Panc1 (cell line): ENCODE measurements at regions not wholly inside any gene's neighbourhood (a gene's known extent, or its start where the extent isn't known, plus 50 kb on each side); places are given as distances from the start of the nearest gene placed in this dataset.

ENCODE experiments used
- ATAC-seq: fragments of 200-7000 bp; cut with Tn5 transposase; 2 replicates; pipeline ENCODE4 v1.9.1; 2020; ENCODE audit warnings: mild to moderate bottlenecking, moderate library complexity
- BruUV-seq: library from RNA; stranded (reverse); fragments of 400-500 nt; replicated peaks from 2 replicates; lab custom pipeline; 2021; lab: Mats Ljungman, UMichigan
- CTCF ChIA-PET: fragments of 300-600 bp; sonication (Branson Sonifier 250); formaldehyde crosslinking; loops from one replicate; lab custom pipeline; 2022; ENCODE audit warnings: antibody characterized with exemption; lab: Charles Lee
- POLR2A ChIA-PET: fragments of 300-600 bp; sonication (Branson Sonifier 250); formaldehyde crosslinking; loops from one replicate; lab custom pipeline; 2022; ENCODE audit warnings: antibody characterized with exemption; lab: Charles Lee
- DNase-seq: peaks from one replicate; pipeline ENCODE4 v3.0.0-alpha.2; 2010; ENCODE audit warnings: low read depth, low spot score
- H3K27ac ChIP-seq: 2 replicates; pipeline ENCODE4 v1.5.1; 2011; ENCODE audit warnings: mild to moderate bottlenecking, low read length, inconsistent platforms
- H3K27me3 ChIP-seq: fragments of 200-500 bp; sonication (Bioruptor generic); 2 replicates; pipeline ENCODE4 v1.6.0; 2014; ENCODE audit warnings: low read length, inconsistent platforms; ENCODE audit not compliant: control insufficient read depth, insufficient read depth
- H3K36me3 ChIP-seq: fragments of 200-500 bp; sonication (Bioruptor generic); 2 replicates; pipeline ENCODE4 v1.5.1; 2014; ENCODE audit warnings: inconsistent platforms, mild to moderate bottlenecking, low read length, moderate library complexity; ENCODE audit not compliant: control insufficient read depth, insufficient read depth
- H3K4me1 ChIP-seq: 2 replicates; pipeline ENCODE4 v1.5.1; 2011; ENCODE audit warnings: inconsistent platforms, mild to moderate bottlenecking, low read length, moderate library complexity; ENCODE audit not compliant: control insufficient read depth, insufficient read depth
- H3K4me3 ChIP-seq, 2 experiments: 2 replicates each; pipeline ENCODE4 v1.5.1; 2011 to 2012; ENCODE audit warnings: low read depth in 2 of 2, low read length in 2 of 2, mild to moderate bottlenecking in 2 of 2, inconsistent platforms in 1 of 2, moderate library complexity in 1 of 2
- H3K9me3 ChIP-seq: fragments of 200-500 bp; sonication (Bioruptor generic); 2 replicates; pipeline ENCODE4 v1.5.1; 2014; ENCODE audit warnings: low read depth, mild to moderate bottlenecking, inconsistent platforms, low read length, moderate library complexity; ENCODE audit not compliant: control insufficient read depth, insufficient read depth
- POLR2AphosphoS5 ChIP-seq: IDR thresholded peaks from 2 replicates; pipeline ENCODE4 v1.6.1; 2012; ENCODE audit warnings: mild to moderate bottlenecking, low read depth, low read length, moderate library complexity
- SIN3A ChIP-seq: IDR thresholded peaks from 2 replicates; pipeline ENCODE4 v1.6.1; 2012; ENCODE audit warnings: low read depth, mild to moderate bottlenecking, low read length, moderate library complexity, borderline replicate concordance; ENCODE audit not compliant: insufficient read depth
- TCF7L2 ChIP-seq: IDR thresholded peaks from 2 replicates; pipeline ENCODE4 v1.6.1; 2011; ENCODE audit warnings: mild to moderate bottlenecking, low read depth, low read length, inconsistent platforms
- in situ Hi-C: cut with HindIII; loops from 2 replicates; pipeline ENCODE4 v1.10.0; 2016; ENCODE audit warnings: low sequenced_read_pairs, low pct_unique_long_range_greater_than_20kb
- intact Hi-C: fragments of 100-400 bp; cut with micrococcal nuclease; formaldehyde crosslinking; loops from one replicate; pipeline ENCODE4 v1.10.0; 2022; ENCODE audit not compliant: unreplicated experiment
- TF ChIP-seq, protein P1 (sequence below): fragments of 450-650 bp; IDR thresholded peaks from 2 replicates; pipeline ENCODE4 v1.5.1; 2017; ENCODE audit warnings: mild to moderate bottlenecking
- TF ChIP-seq, protein P2 (sequence below), 2 experiments: IDR thresholded peaks; 2 replicates each; pipeline ENCODE4 v1.6.1; 2011 to 2012; ENCODE audit warnings: low read depth in 2 of 2, control low read depth in 1 of 2, low read length in 1 of 2, mild to moderate bottlenecking in 1 of 2, moderate library complexity in 1 of 2; ENCODE audit not compliant: insufficient read depth in 1 of 2

DNA sequence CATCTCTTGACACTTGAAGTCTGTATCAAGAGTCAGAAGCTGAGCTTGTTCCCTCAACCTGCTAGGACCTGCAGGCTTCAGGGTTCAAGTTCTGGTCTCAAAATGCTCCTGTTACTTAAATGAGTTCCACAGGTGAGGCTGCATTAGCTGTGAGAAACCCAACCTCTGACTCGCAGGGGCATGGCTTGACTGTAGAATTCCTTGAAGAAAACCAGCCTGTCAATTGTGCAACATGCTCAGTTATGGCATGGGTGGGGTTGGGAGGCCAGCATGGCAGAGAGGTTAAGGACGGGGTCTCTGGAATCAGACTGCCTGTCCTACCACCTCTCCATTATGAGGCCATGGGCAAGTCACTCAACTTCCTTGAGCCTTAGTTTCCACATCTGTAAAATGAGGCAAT, 235.8 kb downstream of the EN1 start:
- no peaks in the 10 kb centered on the region for H3K9me3 ChIP-seq

DNA sequence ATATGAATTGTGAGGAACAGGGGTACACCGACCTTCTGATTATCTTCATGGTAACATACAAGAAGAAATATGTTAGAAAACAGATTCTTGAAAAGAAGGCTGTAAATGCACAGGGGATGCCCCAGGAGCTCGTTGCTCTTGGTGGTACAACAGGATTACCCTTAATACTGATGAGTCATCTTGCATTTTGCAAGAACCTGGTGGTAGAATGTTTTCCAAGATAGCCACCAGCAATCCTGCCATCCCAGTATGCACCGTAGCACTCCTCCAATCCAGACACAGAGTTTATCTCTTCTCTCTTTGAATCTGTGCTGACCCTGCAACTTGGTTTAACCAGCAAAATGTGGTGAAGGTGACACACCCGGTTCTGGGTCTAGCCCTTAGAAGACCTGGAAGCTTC, 238.3 kb downstream of the EN1 start:
- intact Hi-C loops = no loop called here
- TF ChIP-seq, protein P1, sequence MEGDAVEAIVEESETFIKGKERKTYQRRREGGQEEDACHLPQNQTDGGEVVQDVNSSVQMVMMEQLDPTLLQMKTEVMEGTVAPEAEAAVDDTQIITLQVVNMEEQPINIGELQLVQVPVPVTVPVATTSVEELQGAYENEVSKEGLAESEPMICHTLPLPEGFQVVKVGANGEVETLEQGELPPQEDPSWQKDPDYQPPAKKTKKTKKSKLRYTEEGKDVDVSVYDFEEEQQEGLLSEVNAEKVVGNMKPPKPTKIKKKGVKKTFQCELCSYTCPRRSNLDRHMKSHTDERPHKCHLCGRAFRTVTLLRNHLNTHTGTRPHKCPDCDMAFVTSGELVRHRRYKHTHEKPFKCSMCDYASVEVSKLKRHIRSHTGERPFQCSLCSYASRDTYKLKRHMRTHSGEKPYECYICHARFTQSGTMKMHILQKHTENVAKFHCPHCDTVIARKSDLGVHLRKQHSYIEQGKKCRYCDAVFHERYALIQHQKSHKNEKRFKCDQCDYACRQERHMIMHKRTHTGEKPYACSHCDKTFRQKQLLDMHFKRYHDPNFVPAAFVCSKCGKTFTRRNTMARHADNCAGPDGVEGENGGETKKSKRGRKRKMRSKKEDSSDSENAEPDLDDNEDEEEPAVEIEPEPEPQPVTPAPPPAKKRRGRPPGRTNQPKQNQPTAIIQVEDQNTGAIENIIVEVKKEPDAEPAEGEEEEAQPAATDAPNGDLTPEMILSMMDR = no peak
- TF ChIP-seq SIN3A = no peak
- TF ChIP-seq, protein P2, sequence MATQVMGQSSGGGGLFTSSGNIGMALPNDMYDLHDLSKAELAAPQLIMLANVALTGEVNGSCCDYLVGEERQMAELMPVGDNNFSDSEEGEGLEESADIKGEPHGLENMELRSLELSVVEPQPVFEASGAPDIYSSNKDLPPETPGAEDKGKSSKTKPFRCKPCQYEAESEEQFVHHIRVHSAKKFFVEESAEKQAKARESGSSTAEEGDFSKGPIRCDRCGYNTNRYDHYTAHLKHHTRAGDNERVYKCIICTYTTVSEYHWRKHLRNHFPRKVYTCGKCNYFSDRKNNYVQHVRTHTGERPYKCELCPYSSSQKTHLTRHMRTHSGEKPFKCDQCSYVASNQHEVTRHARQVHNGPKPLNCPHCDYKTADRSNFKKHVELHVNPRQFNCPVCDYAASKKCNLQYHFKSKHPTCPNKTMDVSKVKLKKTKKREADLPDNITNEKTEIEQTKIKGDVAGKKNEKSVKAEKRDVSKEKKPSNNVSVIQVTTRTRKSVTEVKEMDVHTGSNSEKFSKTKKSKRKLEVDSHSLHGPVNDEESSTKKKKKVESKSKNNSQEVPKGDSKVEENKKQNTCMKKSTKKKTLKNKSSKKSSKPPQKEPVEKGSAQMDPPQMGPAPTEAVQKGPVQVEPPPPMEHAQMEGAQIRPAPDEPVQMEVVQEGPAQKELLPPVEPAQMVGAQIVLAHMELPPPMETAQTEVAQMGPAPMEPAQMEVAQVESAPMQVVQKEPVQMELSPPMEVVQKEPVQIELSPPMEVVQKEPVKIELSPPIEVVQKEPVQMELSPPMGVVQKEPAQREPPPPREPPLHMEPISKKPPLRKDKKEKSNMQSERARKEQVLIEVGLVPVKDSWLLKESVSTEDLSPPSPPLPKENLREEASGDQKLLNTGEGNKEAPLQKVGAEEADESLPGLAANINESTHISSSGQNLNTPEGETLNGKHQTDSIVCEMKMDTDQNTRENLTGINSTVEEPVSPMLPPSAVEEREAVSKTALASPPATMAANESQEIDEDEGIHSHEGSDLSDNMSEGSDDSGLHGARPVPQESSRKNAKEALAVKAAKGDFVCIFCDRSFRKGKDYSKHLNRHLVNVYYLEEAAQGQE (IDR thresholded peaks at IDR 0.05; ENCODE audit: insufficient read depth in 1 of 2, low read depth in 2 of 2, low read length in 1 of 2) = no peak
- no peak for TF ChIP-seq TCF7L2
- TF ChIP-seq POLR2AphosphoS5 = no peak
- Histone ChIP-seq H3K4me1 (no peaks in the 10 kb centered on the region), H3K4me3 (no peak overlapping the region), H3K27me3 (peaks cover 3% of the 10 kb centered on the region; the same call in 1 of the 2 replicates), H3K36me3 (no peaks in the 10 kb centered on the region), H3K27ac (no peak overlapping the region), H3K9me3 (no peaks in the 10 kb centered on the region)
- CTCF ChIA-PET = no interaction called here
- in situ Hi-C loops = no loop called here
- POLR2A ChIA-PET = no interaction called here
- BruUV-seq = no TSS peak
- ATAC-seq (no peak), DNase-seq (no peak)

More for the DNA sequence above, 235.8 kb downstream of the EN1 start:
- DNase-seq (no peak), ATAC-seq (no peak)
- H3K4me1 ChIP-seq = no peaks in the 10 kb centered on the region
- no TSS peak for BruUV-seq
- intact Hi-C loops (no loop called here), in situ Hi-C loops (no loop called here)
- POLR2A ChIA-PET = no interaction called here
- no peak overlapping the region for H3K27ac ChIP-seq
- H3K27me3 ChIP-seq = peaks cover 9% of the 10 kb centered on the region
- no peaks in the 10 kb centered on the region for H3K36me3 ChIP-seq
- H3K4me3 ChIP-seq = no peak overlapping the region
- TF ChIP-seq SIN3A = no peak
- TF ChIP-seq, protein P2 (IDR thresholded peaks at IDR 0.05; ENCODE audit: insufficient read depth in 1 of 2, low read depth in 2 of 2, low read length in 1 of 2) = no peak
- TF ChIP-seq, protein P1 = no peak
- TF ChIP-seq TCF7L2 = no peak
- no peak for TF ChIP-seq POLR2AphosphoS5
- CTCF ChIA-PET = no interaction called here
